ENCODE measurements at regions not wholly inside any gene's neighbourhood (a gene's known extent, or its start where the extent isn't known, plus 50 kb on each side); places are given as distances from the start of the nearest gene placed in this dataset.

- ATAC-seq = no peak
- 71 to 77% methylated on average over 26 of the region's 26 CpGs for WGBS, 2 donors
- H3K4me1 ChIP-seq = no peaks in the 10 kb centered on the region
- TF ChIP-seq CTCF (IDR thresholded peaks at IDR 0.05) = no peak
- FAIRE-seq = no peak
- H3K27ac ChIP-seq = no peak overlapping the region
- H3K36me3 ChIP-seq = no peaks in the 10 kb centered on the region
- no peaks in the 10 kb centered on the region for H3K9me3 ChIP-seq
- DNase-seq = peak in 2 of 6 donors; percentile 35 to 38
- intact Hi-C loops (cut with DNase I) = no loop called here
- no peaks in the 10 kb centered on the region for H3K27me3 ChIP-seq
- H3K4me3 ChIP-seq = no peak overlapping the region
Measured at GRCh38 chr9:134493461-134494272, 147.9 kb upstream of the COL5A1 start.

DNA sequence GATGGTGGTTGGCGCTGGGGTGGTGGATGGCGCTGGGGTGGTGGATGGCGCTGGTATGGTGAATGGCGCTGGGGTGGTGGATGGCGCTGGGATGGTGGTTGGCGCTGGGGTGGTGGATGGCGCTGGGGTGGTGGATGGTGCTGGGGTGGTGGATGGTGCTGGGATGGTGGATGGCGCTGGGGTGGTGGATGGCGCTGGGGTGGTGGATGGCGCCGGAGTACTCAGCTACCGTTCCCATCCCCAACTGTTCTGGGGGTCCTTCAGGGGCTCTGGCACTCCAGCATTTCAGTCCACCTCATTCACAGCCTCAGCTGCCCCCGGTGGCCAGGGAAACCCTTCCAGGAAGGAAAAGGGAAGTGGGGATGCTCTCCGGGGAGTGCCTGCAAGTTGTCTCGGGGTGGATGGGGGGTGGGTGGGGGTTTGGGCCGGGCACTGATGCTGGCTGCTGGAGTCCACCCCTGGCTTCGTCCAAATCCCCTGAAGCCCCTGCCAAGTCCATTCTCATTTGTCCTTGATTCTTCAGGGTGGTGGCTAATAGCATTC is 147.3 kb upstream of the COL5A1 start:
- Histone ChIP-seq H3K27me3 (no peaks in the 10 kb centered on the region), H3K9me3 (no peaks in the 10 kb centered on the region), H3K27ac (no peak overlapping the region), H3K4me1 (no peaks in the 10 kb centered on the region), H3K4me3 (no peak overlapping the region), H3K36me3 (no peaks in the 10 kb centered on the region)
- TF ChIP-seq CTCF (IDR thresholded peaks at IDR 0.05) = no peak
- ATAC-seq = no peak
- 66 to 69% methylated on average over 13 to 17 of the region's 17 CpGs for WGBS, 2 donors
- peak in 1 of 6 donors; percentile 29 for DNase-seq
- no peak for FAIRE-seq
- intact Hi-C loops (cut with DNase I) = no loop called here

DNA sequence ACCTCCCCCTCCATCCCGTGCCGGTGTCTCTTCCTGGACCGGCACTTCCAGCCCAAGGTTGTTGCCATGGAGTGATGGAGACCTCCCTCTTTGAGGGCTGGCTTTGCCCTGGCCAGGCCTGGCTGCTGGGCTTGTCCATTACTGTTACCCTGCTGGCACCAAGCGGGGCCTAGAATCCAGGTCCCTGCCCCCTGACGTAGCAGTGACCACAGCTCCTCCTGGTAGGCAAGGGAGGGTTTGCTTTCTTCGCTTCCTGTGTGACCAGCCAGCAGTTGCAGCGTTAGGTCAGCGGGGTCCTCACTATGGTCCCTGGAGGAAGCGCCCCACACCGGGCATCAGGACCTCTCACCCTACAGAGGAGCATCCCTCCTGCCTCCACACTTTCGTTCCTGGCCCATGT is 146.7 kb upstream of the COL5A1 start:
- Histone ChIP-seq H3K9me3 (no peaks in the 10 kb centered on the region), H3K27ac (no peak overlapping the region), H3K27me3 (no peaks in the 10 kb centered on the region), H3K36me3 (no peaks in the 10 kb centered on the region), H3K4me1 (no peaks in the 10 kb centered on the region), H3K4me3 (no peak overlapping the region)
- FAIRE-seq (no peak), ATAC-seq (no peak), DNase-seq (peak in 1 of 6 donors; percentile 39)
- WGBS, 2 donors = 49 to 51% methylated on average over 11 of the region's 11 CpGs
- TF ChIP-seq CTCF (IDR thresholded peaks at IDR 0.05) = no peak
- intact Hi-C loops (cut with DNase I) = no loop called here

DNA sequence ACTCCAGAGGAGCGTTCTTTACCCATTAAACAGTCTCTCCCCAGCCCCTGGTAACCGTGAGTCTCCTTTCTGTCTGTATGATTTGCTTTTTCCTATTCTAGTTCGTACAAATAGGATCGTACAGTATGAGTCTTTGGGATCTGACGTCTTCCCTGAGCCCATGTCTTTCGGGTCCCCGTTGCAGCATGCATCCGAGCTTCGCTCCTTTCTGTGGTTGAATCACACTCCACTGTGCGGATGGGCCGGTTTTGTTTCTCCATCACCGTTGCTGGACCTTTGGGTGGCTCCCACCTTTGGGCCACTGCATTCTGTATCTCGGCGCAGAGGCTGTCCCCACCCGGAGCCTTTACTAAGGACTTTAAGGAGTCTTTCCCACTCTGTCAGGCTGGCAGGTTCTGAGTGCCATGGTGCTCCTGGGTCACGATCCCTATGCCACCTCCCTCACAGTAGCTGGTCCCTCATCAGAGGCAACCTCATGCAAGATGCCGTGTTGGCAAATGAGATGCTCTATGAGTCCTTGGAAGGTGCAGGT is 145.7 kb upstream of the COL5A1 start:
- intact Hi-C loops (cut with DNase I) = no loop called here
- H3K4me1 ChIP-seq = no peaks in the 10 kb centered on the region
- H3K36me3 ChIP-seq = no peaks in the 10 kb centered on the region
- ATAC-seq = no peak
- no peaks in the 10 kb centered on the region for H3K9me3 ChIP-seq
- peak in 1 of 6 donors; percentile 18 for DNase-seq
- no peak for TF ChIP-seq CTCF (IDR thresholded peaks at IDR 0.05)
- no peak for FAIRE-seq
- H3K4me3 ChIP-seq = no peak overlapping the region
- H3K27me3 ChIP-seq = no peaks in the 10 kb centered on the region
- WGBS, 2 donors = 63 to 75% methylated on average over 17 of the region's 17 CpGs
- no peak overlapping the region for H3K27ac ChIP-seq

Measured in pancreas (tissue), 10 donors.